ENCODE measurements at regions not wholly inside any gene's neighbourhood (a gene's known extent, or its start where the extent isn't known, plus 50 kb on each side); places are given as distances from the start of the nearest gene placed in this dataset.

GRCh38 chr18:28814365-28814764 is 637.4 kb upstream of the CDH2 start:
- DNase-seq (ENCODE audit: low read depth): no peak
- no peak overlapping the region for H3K4me3 ChIP-seq (ENCODE audit: low read depth, low read length)
- TF ChIP-seq, protein P1, sequence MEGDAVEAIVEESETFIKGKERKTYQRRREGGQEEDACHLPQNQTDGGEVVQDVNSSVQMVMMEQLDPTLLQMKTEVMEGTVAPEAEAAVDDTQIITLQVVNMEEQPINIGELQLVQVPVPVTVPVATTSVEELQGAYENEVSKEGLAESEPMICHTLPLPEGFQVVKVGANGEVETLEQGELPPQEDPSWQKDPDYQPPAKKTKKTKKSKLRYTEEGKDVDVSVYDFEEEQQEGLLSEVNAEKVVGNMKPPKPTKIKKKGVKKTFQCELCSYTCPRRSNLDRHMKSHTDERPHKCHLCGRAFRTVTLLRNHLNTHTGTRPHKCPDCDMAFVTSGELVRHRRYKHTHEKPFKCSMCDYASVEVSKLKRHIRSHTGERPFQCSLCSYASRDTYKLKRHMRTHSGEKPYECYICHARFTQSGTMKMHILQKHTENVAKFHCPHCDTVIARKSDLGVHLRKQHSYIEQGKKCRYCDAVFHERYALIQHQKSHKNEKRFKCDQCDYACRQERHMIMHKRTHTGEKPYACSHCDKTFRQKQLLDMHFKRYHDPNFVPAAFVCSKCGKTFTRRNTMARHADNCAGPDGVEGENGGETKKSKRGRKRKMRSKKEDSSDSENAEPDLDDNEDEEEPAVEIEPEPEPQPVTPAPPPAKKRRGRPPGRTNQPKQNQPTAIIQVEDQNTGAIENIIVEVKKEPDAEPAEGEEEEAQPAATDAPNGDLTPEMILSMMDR (conservative IDR thresholded peaks at IDR 0.05; ENCODE audit: low read depth, low read length): no peak

GRCh38 chr18:28808373-28808772 is 631.4 kb upstream of the CDH2 start:
- no peak overlapping the region for H3K4me3 ChIP-seq (ENCODE audit: low read depth, low read length)
- TF ChIP-seq, protein P1 (conservative IDR thresholded peaks at IDR 0.05; ENCODE audit: low read depth, low read length): no peak
- no peak for DNase-seq (ENCODE audit: low read depth)

DNA sequence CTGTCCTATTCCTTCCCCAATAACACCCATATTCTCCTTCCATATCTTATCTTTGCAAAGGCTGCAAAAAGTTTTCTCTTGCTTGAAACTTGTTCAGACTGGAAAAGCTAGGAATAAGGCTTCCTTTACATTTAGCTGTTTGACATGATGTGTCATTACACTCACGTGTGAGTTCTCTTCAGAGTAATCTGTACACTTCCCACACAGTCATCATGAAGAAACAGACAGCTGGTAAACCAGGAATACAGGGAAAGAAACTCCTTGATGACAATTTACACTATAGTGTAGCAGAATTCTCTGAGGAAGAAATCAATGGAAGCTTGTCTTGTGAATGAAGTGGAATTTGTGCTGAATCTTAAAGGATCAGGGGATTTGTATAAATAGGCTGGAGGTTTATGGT is 628.6 kb upstream of the CDH2 start:
- DNase-seq (ENCODE audit: low read depth): no peak
- H3K4me3 ChIP-seq (ENCODE audit: low read depth, low read length): no peak overlapping the region
- TF ChIP-seq, protein P1 (conservative IDR thresholded peaks at IDR 0.05; ENCODE audit: low read depth, low read length): no peak

GRCh38 chr18:28804512-28805202 is 627.7 kb upstream of the CDH2 start:
- no peak for DNase-seq (ENCODE audit: low read depth)
- no peak overlapping the region for H3K4me3 ChIP-seq (ENCODE audit: low read depth, low read length)
- TF ChIP-seq, protein P1 (conservative IDR thresholded peaks at IDR 0.05; ENCODE audit: low read depth, low read length): no peak

DNA sequence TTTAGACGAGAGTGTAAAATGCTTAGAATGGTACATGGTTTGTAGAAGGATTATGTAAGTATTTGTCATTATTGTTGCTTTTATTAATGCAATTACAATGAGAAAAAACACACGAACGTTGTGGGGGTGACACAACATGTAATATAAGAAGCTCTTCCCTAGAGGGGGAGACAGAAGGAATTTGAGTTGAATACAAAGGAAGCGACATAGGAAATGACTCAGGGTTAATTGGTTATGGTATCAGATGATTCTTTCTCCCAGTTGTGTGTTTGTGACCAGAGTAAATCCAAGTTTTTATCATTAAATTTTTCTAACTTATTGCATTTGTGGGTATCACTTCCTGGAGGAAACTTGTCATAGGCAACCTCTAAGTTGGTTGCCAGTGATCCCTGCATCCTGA is 625.6 kb upstream of the CDH2 start:
- TF ChIP-seq, protein P1 (conservative IDR thresholded peaks at IDR 0.05; ENCODE audit: low read depth, low read length): no peak
- H3K4me3 ChIP-seq (ENCODE audit: low read depth, low read length): no peak overlapping the region
- no peak for DNase-seq (ENCODE audit: low read depth)

DNA sequence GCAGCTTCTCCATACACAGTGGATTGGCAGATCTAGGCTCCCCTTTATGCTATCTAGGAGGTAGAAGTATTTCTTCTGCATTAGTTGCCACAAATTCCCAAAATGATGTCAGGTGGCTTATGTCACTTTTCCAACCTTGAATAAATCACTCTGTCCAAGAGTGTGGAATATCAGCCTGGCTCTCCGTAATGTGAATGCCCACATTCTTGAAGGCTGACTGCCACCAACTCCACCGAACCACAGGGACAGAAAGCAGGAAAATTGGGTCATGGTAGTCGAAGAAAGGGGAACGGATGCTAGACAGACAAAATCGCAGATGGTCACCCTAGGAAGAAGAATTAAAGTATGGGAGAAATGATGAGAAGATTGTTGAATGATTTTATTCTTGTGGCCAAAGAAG is 624.9 kb upstream of the CDH2 start:
- H3K4me3 ChIP-seq (ENCODE audit: low read depth, low read length): no peak overlapping the region
- TF ChIP-seq, protein P1 (conservative IDR thresholded peaks at IDR 0.05; ENCODE audit: low read depth, low read length): no peak
- no peak for DNase-seq (ENCODE audit: low read depth)
